HCT116 (cell line): ENCODE measurements at regions not wholly inside any gene's neighbourhood (a gene's known extent, or its start where the extent isn't known, plus 50 kb on each side); places are given as distances from the start of the nearest gene placed in this dataset.

ENCODE experiments used
- ATAC-seq: fragments of 200-7000 bp; cut with Tn5 transposase; 2 replicates; pipeline ENCODE4 v1.9.1; 2020; ENCODE audit warnings: mild to moderate bottlenecking, moderate library complexity
- BruUV-seq: library from RNA; stranded (reverse); fragments of 400-500 nt; replicated peaks from 2 replicates; lab custom pipeline; 2021; lab: Mats Ljungman, UMichigan
- CTCF ChIA-PET: fragments of 300-600 bp; sonication (Branson Sonifier 250); formaldehyde crosslinking; loops from one replicate; lab custom pipeline; 2021; ENCODE audit warnings: antibody characterized with exemption; lab: Charles Lee
- POLR2A ChIA-PET: fragments of 300-600, 350-600 bp; sonication (Branson Sonifier 250); formaldehyde crosslinking; loops from one replicate; lab custom pipeline; 2021; ENCODE audit warnings: antibody characterized with exemption; lab: Charles Lee
- RAD21 ChIA-PET, 2 experiments: fragments of 300-600 bp; sonication (Branson Sonifier 250); formaldehyde crosslinking; loops; one replicate each; lab custom pipeline; 2023; ENCODE audit warnings: low total read pairs in 2 of 2; ENCODE audit not compliant: uncharacterized antibody in 2 of 2, unreplicated experiment in 2 of 2, low non-redundant PET in 1 of 2; lab: Charles Lee
- DNase-seq: peaks from one replicate; pipeline ENCODE4 v3.0.0-alpha.2; 2010; ENCODE audit warnings: low read depth, low spot score
- H2AFZ ChIP-seq: fragments of 200-600 bp; shearing (Covaris generic), sonication (generic); 2 replicates; pipeline ENCODE4 v1.6.1; 2017; ENCODE audit warnings: low read depth, mixed run types, mixed read lengths, antibody characterized with exemption, low read length; ENCODE audit not compliant: poor library complexity, severe bottlenecking
- H3K27ac ChIP-seq: 2 replicates; pipeline ENCODE4 v1.5.1; 2012; ENCODE audit warnings: low read depth, low read length
- H3K27me3 ChIP-seq: fragments of 200-600 bp; sonication (generic); 2 replicates; pipeline ENCODE4 v1.6.1; 2016; ENCODE audit warnings: mixed run types, low read length, mixed read lengths; ENCODE audit not compliant: insufficient read depth
- H3K36me3 ChIP-seq, 2 experiments: fragments of 200-500 bp in 1 of 2; fragments of 200-600 bp in 1 of 2; sonication (Bioruptor generic) in 1 of 2; sonication (generic) in 1 of 2; 2 replicates each; pipeline versions ENCODE4 v1.5.1 to v1.6.1; 2014 to 2016; ENCODE audit warnings: low read length in 2 of 2, inconsistent platforms in 1 of 2, mixed read lengths in 1 of 2, mixed run types in 1 of 2; ENCODE audit not compliant: insufficient read depth in 2 of 2, control insufficient read depth in 1 of 2
- H3K4me1 ChIP-seq, 2 experiments: fragments of 200-600 bp in 1 of 2; sonication (generic) in 1 of 2; 2 replicates each; pipeline versions ENCODE4 v1.5.1 to v1.6.1; 2012 to 2017; ENCODE audit warnings: low read length in 2 of 2, inconsistent platforms in 1 of 2, mild to moderate bottlenecking in 1 of 2, mixed read lengths in 1 of 2, mixed run types in 1 of 2, moderate library complexity in 1 of 2; ENCODE audit not compliant: insufficient read depth in 2 of 2, control insufficient read depth in 1 of 2
- H3K4me2 ChIP-seq: fragments of 200-600 bp; sonication (generic); 2 replicates; pipeline ENCODE4 v1.6.1; 2017; ENCODE audit warnings: mixed run types, low read length, mixed read lengths
- H3K4me3 ChIP-seq, 2 experiments: fragments of 200-600 bp in 1 of 2; sonication (generic) in 1 of 2; replicated peaks in 1 of 2; 2 replicates each; pipeline ENCODE4 v1.5.1; 2011 to 2016; ENCODE audit warnings: low read length in 2 of 2, control low read depth in 1 of 2, low read depth in 1 of 2, mild to moderate bottlenecking in 1 of 2, mixed read lengths in 1 of 2, mixed run types in 1 of 2
- H3K79me2 ChIP-seq: fragments of 200-600 bp; sonication (generic); 2 replicates; pipeline ENCODE4 v1.6.1; 2017; ENCODE audit warnings: mild to moderate bottlenecking, mixed run types, low read length, moderate library complexity, mixed read lengths; ENCODE audit not compliant: insufficient read depth
- H3K9ac ChIP-seq: fragments of 200-600 bp; sonication (generic); 2 replicates; pipeline ENCODE4 v1.6.1; 2016; ENCODE audit warnings: low read length, mixed read lengths
- H3K9me2 ChIP-seq: fragments of 200-600 bp; sonication (generic), shearing (Covaris generic); 2 replicates; pipeline ENCODE4 v1.6.1; 2017; ENCODE audit warnings: mixed run types, mild to moderate bottlenecking, moderate library complexity; ENCODE audit not compliant: insufficient read depth
- H3K9me3 ChIP-seq, 2 experiments: fragments of 200-500 bp in 1 of 2; fragments of 200-600 bp in 1 of 2; sonication (Bioruptor generic) in 1 of 2; sonication (generic) in 1 of 2; 2 replicates each; pipeline ENCODE4 v1.6.1; 2014 to 2017; ENCODE audit warnings: low read length in 2 of 2, mixed read lengths in 2 of 2, inconsistent platforms in 1 of 2, low read depth in 1 of 2, mild to moderate bottlenecking in 1 of 2, mixed run types in 1 of 2, moderate library complexity in 1 of 2; ENCODE audit not compliant: control insufficient read depth in 1 of 2, insufficient read depth in 1 of 2
- H4K20me1 ChIP-seq: fragments of 200-600 bp; sonication (generic), shearing (Covaris generic); 2 replicates; pipeline ENCODE4 v1.6.1; 2017; ENCODE audit warnings: mixed run types, mild to moderate bottlenecking, moderate library complexity; ENCODE audit not compliant: insufficient read depth
- ATF3 ChIP-seq: IDR thresholded peaks from 2 replicates; pipeline ENCODE4 v1.6.1; 2012
- CBX3 ChIP-seq: IDR thresholded peaks from 2 replicates; pipeline ENCODE4 v1.6.1; 2012; ENCODE audit warnings: low read depth
- CEBPB ChIP-seq: IDR thresholded peaks from 2 replicates; pipeline ENCODE4 v1.6.1; 2012; ENCODE audit warnings: low read depth
- CTCF ChIP-seq, 3 experiments: fragments of 200-600 bp in 1 of 3; sonication (generic) in 1 of 3; IDR thresholded peaks in 2 of 3; conservative IDR thresholded peaks in 1 of 3; 2 replicates each; pipeline ENCODE4 v1.5.1; 2012 to 2017; ENCODE audit warnings: low read depth in 2 of 3, low read length in 2 of 3, antibody characterized with exemption in 1 of 3, borderline replicate concordance in 1 of 3, control low read depth in 1 of 3, mild to moderate bottlenecking in 1 of 3, mixed read lengths in 1 of 3, mixed run types in 1 of 3, moderate library complexity in 1 of 3; ENCODE audit not compliant: insufficient read depth in 1 of 3
- EGR1 ChIP-seq: IDR thresholded peaks from 2 replicates; pipeline ENCODE4 v1.6.1; 2012; ENCODE audit warnings: low read depth
- ELF1 ChIP-seq: IDR thresholded peaks from 2 replicates; pipeline ENCODE4 v1.6.1; 2012; ENCODE audit warnings: low read depth, borderline replicate concordance
- EZH2 ChIP-seq: fragments of 200-600 bp; sonication (generic); IDR thresholded peaks from 2 replicates; pipeline ENCODE4 v1.6.1; 2017; ENCODE audit warnings: antibody characterized with exemption, mixed run types
- EZH2phosphoT487 ChIP-seq: fragments of 200-600 bp; IDR thresholded peaks from 2 replicates; pipeline ENCODE4 v1.6.1; 2018; ENCODE audit warnings: antibody characterized with exemption, borderline replicate concordance
- FOSL1 ChIP-seq: IDR thresholded peaks from 2 replicates; pipeline ENCODE4 v1.6.1; 2012; ENCODE audit warnings: low read depth
- MAX ChIP-seq: IDR thresholded peaks from 2 replicates; pipeline ENCODE4 v1.6.1; 2012
- POLR2A ChIP-seq: IDR thresholded peaks from 2 replicates; pipeline ENCODE4 v1.7.0; 2011; ENCODE audit warnings: borderline replicate concordance; ENCODE audit not compliant: insufficient read depth, insufficient read length; ENCODE audit errors: extremely low read depth
- POLR2AphosphoS5 ChIP-seq: IDR thresholded peaks from 2 replicates; pipeline ENCODE4 v1.6.1; 2011; ENCODE audit warnings: mild to moderate bottlenecking, low read depth, low read length, moderate library complexity
- RAD21 ChIP-seq: IDR thresholded peaks from 2 replicates; pipeline ENCODE4 v1.6.1; 2012; ENCODE audit warnings: low read depth, mild to moderate bottlenecking
- REST ChIP-seq: IDR thresholded peaks from 2 replicates; pipeline ENCODE4 v1.6.1; 2012; ENCODE audit warnings: low read depth
- SRF ChIP-seq: IDR thresholded peaks from 2 replicates; pipeline ENCODE4 v1.6.1; 2012; ENCODE audit warnings: low read depth
- TCF7L2 ChIP-seq: IDR thresholded peaks from 2 replicates; pipeline ENCODE4 v1.7.0; 2011; ENCODE audit warnings: borderline replicate concordance, inconsistent platforms; ENCODE audit not compliant: insufficient read depth, insufficient read length; ENCODE audit errors: extremely low read depth
- YY1 ChIP-seq: IDR thresholded peaks from 2 replicates; pipeline ENCODE4 v1.6.1; 2011; ENCODE audit warnings: low read length, low read depth, moderate library complexity, mild to moderate bottlenecking; ENCODE audit not compliant: insufficient replicate concordance; ENCODE audit errors: extremely low read depth
- ZFX ChIP-seq: fragments of 450-650 bp; IDR thresholded peaks from 2 replicates; pipeline ENCODE4 v1.6.1; 2017
- ZNF274 ChIP-seq: fragments of 200-500 bp; sonication (Bioruptor generic); IDR thresholded peaks from 2 replicates; pipeline ENCODE4 v1.6.1; 2014; ENCODE audit warnings: mild to moderate bottlenecking, low read depth, low read length, inconsistent platforms
- intact Hi-C: fragments of 100-400 bp; cut with micrococcal nuclease; formaldehyde crosslinking; loops from 2 replicates; pipeline ENCODE4 v1.10.0; 2022

GRCh38 chr12:107631715-107632114, 53.9 kb upstream of the PWP1 start:
- ChIA-PET CTCF (no interaction called here), RAD21 (no interaction called here), POLR2A (no interaction called here)
- Histone ChIP-seq H3K4me3 (0 out of 4 replicates have a peak overlapping the region, but pooled peaks of 1 of the 2 experiments have one; percentile 7), H3K9me3 (no peaks in the 10 kb centered on the region), H3K4me1 (peaks cover 11 to 17% of the 10 kb centered on the region in 2 experiments), H3K4me2 (peak overlapping the region; percentile 54), H2AFZ (no peak overlapping the region), H3K79me2 (no peaks in the 10 kb centered on the region), H3K27ac (no peak overlapping the region; the same call in 1 of the 2 replicates), H3K36me3 (no peaks in the 10 kb centered on the region), H3K9me2 (no peaks in the 10 kb centered on the region), H3K27me3 (no peaks in the 10 kb centered on the region), H4K20me1 (no peaks in the 10 kb centered on the region), H3K9ac (no peak overlapping the region)
- no TSS peak for BruUV-seq
- TF ChIP-seq RAD21 = no peak
- no peak for TF ChIP-seq REST
- no peak for TF ChIP-seq EZH2phosphoT487
- TF ChIP-seq ZNF274 = no peak
- no peak for TF ChIP-seq CBX3
- no peak for TF ChIP-seq MAX
- TF ChIP-seq POLR2AphosphoS5 = no peak
- no peak for TF ChIP-seq ATF3
- TF ChIP-seq CTCF (IDR thresholded peaks at IDR 0.05 in 2 of 3, conservative IDR thresholded peaks at IDR 0.05 in 1 of 3; ENCODE audit: borderline replicate concordance in 1 of 3, insufficient read depth in 1 of 3, low read depth in 2 of 3, low read length in 2 of 3) = no peak
- TF ChIP-seq CEBPB = no peak
- no peak for TF ChIP-seq POLR2A
- TF ChIP-seq ELF1 = no peak
- TF ChIP-seq SRF = no peak
- TF ChIP-seq YY1 = no peak
- TF ChIP-seq TCF7L2 = no peak
- no peak for TF ChIP-seq EGR1
- TF ChIP-seq ZFX = no peak
- TF ChIP-seq FOSL1 = no peak
- no peak for TF ChIP-seq EZH2
- intact Hi-C loops = no loop called here
- peak; percentile 65 for ATAC-seq
- DNase-seq = peak; percentile 15
